ENCODE measurements at regions not wholly inside any gene's neighbourhood (a gene's known extent, or its start where the extent isn't known, plus 50 kb on each side); places are given as distances from the start of the nearest gene placed in this dataset.

- Histone ChIP-seq H4K20me1 (ENCODE audit: control insufficient read depth, insufficient read depth, insufficient read length) (no peaks in the 10 kb centered on the region), H3K23ac (ENCODE audit: insufficient read length, low read depth, low read length) (no peak overlapping the region), H3K4ac (ENCODE audit: low read depth, low read length) (no peak overlapping the region), H3K14ac (ENCODE audit: insufficient read depth, low read length) (no peak overlapping the region), H3T11ph (ENCODE audit: low read length) (no peak overlapping the region), H4K5ac (ENCODE audit: insufficient read length, low read depth, low read length) (no peak overlapping the region), H3K56ac (ENCODE audit: insufficient read length, low read depth, low read length) (no peak overlapping the region), H3K18ac (ENCODE audit: insufficient read length, low read depth, low read length) (no peak overlapping the region), H2BK5ac (ENCODE audit: insufficient read length, low read length) (no peak overlapping the region), H2BK120ac (ENCODE audit: low read depth, low read length, poor library complexity, severe bottlenecking) (no peak overlapping the region), H2BK12ac (ENCODE audit: insufficient read length, low read depth, low read length) (no peak overlapping the region), H3K9ac (ENCODE audit: extremely low read depth, insufficient read length, low read length) (no peak overlapping the region), H3K9me3 (ENCODE audit: control insufficient read depth, low read depth, low read length) (no peaks in the 10 kb centered on the region), H3K23me2 (ENCODE audit: insufficient read length, low read depth, low read length, poor library complexity, severe bottlenecking) (no peaks in the 10 kb centered on the region), H3K27me3 (ENCODE audit: insufficient read depth, low read length) (no peaks in the 10 kb centered on the region), H3K4me2 (ENCODE audit: insufficient read depth, insufficient read length, low read length) (no peak overlapping the region), H2AFZ (ENCODE audit: low read length) (no peak overlapping the region), H2AK5ac (ENCODE audit: insufficient read length, low read length) (no peak overlapping the region), H4K8ac (replicated peaks; ENCODE audit: insufficient read length, low read depth, low read length) (no peak overlapping the region), H3K79me1 (ENCODE audit: insufficient read depth, low read depth, low read length, poor library complexity, severe bottlenecking) (no peaks in the 10 kb centered on the region), H2BK15ac (ENCODE audit: low read depth, low read length) (no peak overlapping the region), H4K91ac (ENCODE audit: insufficient read length, low read depth, low read length) (no peak overlapping the region), H2BK20ac (ENCODE audit: low read depth, low read length, poor library complexity, severe bottlenecking) (no peak overlapping the region), H3K79me2 (ENCODE audit: insufficient read depth, low read length) (no peaks in the 10 kb centered on the region), H3K27ac (ENCODE audit: insufficient read length, low read depth, low read length) (no peak overlapping the region), H3K4me1 (ENCODE audit: insufficient read depth, low read length) (no peaks in the 10 kb centered on the region)
- Mint-ChIP-seq H3K4me1 (peaks cover 0 to 3% of the 10 kb centered on the region in 2 experiments; a peak in 1 of 4 replicates), H3K36me3 (ENCODE audit: insufficient read depth in 1 of 3, low read depth in 3 of 3) (no peaks in the 10 kb centered on the region), H3K4me3 (no peak overlapping the region), H3K9me3 (no peaks in the 10 kb centered on the region; a peak in 1 of 5 replicates), H3K27ac (no peak overlapping the region), H3K27me3 (ENCODE audit: low read depth) (no peaks in the 10 kb centered on the region)
- WGBS (ENCODE audit: extremely low coverage, insufficient read length, low lambda C conversion rate): no CpG with 5 or more reads among the region's 3 CpGs
- no peak for TF ChIP-seq CTCF (conservative IDR thresholded peaks at IDR 0.05)
- no peak for DNase-seq
Observed at GRCh38 chr6:126665551-126665950, 325.6 kb downstream of the CENPW start.

Data from H9 (cell line).